Hepatocyte (in vitro differentiated cells): ENCODE measurements at regions not wholly inside any gene's neighbourhood (a gene's known extent, or its start where the extent isn't known, plus 50 kb on each side); places are given as distances from the start of the nearest gene placed in this dataset.

ENCODE experiments used
- EZH2 ChIP-seq: fragments of 200-600 bp; sonication (generic); IDR thresholded peaks from 2 replicates; pipeline ENCODE4 v1.6.1; 2016; ENCODE audit warnings: antibody characterized with exemption, mild to moderate bottlenecking, borderline replicate concordance
- EZH2phosphoT487 ChIP-seq: fragments of 200-600 bp; sonication (generic); IDR thresholded peaks from one replicate; pipeline ENCODE4 v1.6.1; 2018; ENCODE audit warnings: antibody characterized with exemption, mild to moderate bottlenecking, low read depth, moderate library complexity; ENCODE audit not compliant: unreplicated experiment, severe bottlenecking
- TF ChIP-seq, protein P1 (sequence below): fragments of 200-600 bp; sonication (generic); IDR thresholded peaks from 2 replicates; pipeline ENCODE4 v1.5.1; 2016; ENCODE audit warnings: antibody characterized with exemption, mild to moderate bottlenecking; ENCODE audit not compliant: poor library complexity

DNA sequence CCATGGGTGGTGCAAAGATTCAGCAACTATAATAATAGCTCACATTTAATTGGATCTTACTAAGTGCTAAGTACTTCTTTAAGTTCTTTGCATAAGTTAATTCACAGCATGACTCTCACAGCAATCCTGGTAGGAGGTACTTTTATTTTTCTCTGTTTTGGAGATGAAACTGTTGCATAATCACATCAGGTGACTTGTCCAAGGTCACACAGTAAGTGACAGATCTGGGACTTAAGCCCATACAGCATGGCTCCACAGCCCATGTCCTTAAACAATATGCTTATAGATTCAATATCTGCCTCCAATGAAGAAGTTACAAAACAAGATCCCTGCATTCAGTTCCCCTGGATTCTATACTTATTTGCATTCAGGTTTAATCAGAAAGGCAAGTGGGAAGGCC, 171.8 kb downstream of the CNTN3 start:
- TF ChIP-seq, protein P1, sequence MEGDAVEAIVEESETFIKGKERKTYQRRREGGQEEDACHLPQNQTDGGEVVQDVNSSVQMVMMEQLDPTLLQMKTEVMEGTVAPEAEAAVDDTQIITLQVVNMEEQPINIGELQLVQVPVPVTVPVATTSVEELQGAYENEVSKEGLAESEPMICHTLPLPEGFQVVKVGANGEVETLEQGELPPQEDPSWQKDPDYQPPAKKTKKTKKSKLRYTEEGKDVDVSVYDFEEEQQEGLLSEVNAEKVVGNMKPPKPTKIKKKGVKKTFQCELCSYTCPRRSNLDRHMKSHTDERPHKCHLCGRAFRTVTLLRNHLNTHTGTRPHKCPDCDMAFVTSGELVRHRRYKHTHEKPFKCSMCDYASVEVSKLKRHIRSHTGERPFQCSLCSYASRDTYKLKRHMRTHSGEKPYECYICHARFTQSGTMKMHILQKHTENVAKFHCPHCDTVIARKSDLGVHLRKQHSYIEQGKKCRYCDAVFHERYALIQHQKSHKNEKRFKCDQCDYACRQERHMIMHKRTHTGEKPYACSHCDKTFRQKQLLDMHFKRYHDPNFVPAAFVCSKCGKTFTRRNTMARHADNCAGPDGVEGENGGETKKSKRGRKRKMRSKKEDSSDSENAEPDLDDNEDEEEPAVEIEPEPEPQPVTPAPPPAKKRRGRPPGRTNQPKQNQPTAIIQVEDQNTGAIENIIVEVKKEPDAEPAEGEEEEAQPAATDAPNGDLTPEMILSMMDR, result no peak
- no peak for TF ChIP-seq EZH2
- no peak for TF ChIP-seq EZH2phosphoT487
